HG03066 (cell line): ENCODE measurements at regions not wholly inside any gene's neighbourhood (a gene's known extent, or its start where the extent isn't known, plus 50 kb on each side); places are given as distances from the start of the nearest gene placed in this dataset.
"Not testable (repeated sequence)": the region's sequence is repeated elsewhere in the genome, so short reads cannot be mapped to it uniquely, and the experiment has no call there.

ENCODE experiments used
- ATAC-seq: cut with Tn5 transposase; IDR thresholded peaks from one replicate; pipeline ENCODE4 v1.9.1; 2021; ENCODE audit warnings: low read depth; ENCODE audit not compliant: unreplicated experiment

GRCh38 chr2:111492995-111493719, 372.4 kb downstream of the BCL2L11 start:
- ATAC-seq = not testable (repeated sequence)

- ATAC-seq = peak; percentile 71
Observed at GRCh38 chr2:111493720-111494078, 373.0 kb downstream of the BCL2L11 start.

GRCh38 chr2:111494288-111494980, 373.7 kb downstream of the BCL2L11 start:
- peak; percentile 47 for ATAC-seq

DNA sequence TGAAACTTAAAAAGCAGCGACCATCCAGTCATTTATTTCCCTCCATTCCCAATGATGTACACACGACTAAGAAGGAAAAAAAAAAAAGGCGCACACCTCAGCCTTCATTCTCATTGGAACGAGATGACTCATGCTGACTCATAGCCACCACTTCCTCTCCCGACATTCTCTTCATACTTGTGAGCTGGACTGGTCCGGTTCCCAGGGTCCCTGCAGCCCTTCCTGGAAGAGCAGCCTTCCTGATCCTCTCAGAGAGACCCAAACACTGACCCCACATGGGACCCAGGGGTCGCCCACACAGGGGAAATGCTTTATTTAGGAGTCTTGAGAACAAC, 374.2 kb downstream of the BCL2L11 start:
- ATAC-seq = peak; percentile 72

GRCh38 chr2:111495636-111496035, 374.9 kb downstream of the BCL2L11 start:
- ATAC-seq = not testable (repeated sequence)

- ATAC-seq = not testable (repeated sequence)
Observed at GRCh38 chr2:111496176-111496575, 375.5 kb downstream of the BCL2L11 start.

GRCh38 chr2:111496860-111497259, 376.1 kb downstream of the BCL2L11 start:
- ATAC-seq = not testable (repeated sequence)

DNA sequence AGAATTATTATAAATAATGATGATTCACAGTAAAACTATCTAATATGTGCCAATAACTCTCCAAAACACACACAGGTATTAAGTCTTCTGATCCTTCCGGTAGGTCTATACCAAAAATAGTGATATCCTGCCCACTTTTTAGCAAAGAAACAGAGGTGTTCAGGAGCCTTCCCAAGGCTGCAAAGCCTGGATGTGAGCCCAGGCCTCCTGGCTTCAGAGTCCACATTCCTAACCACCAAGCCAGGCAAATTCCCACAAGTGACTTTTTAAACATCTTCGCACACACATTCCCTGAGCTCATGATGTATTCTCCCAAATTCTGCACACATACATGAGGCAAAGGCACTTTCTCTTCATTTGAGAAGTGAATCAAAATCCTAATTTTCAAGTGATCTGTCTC, 376.6 kb downstream of the BCL2L11 start:
- ATAC-seq = not testable (repeated sequence)

DNA sequence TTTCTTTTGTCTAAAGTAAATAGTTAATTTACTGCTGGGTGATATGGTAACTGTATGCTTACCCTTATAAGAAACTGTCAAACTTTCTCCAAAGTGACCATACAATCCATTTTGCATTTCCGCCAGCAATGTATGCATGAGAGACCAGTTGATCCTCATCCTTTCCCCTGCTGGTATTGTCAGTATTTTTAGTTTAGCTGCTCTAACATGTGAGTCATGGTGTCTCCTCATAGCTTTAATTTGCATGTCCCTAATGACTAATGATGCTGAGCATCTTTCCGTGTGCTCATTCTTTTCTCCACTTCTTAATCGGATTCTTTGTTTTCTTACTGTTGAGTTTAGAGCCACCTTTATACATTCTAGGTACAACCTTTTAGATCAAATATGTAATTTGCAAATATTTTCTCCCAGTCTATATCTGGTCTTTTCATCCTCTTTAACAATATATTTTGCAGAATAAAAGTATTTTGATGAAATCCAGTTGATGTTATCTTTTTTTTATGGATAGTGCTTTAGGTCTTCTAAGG, 379.9 kb downstream of the BCL2L11 start:
- not testable (repeated sequence) for ATAC-seq

- ATAC-seq = not testable (repeated sequence)
Observed at GRCh38 chr2:111503844-111504570, 380.0 kb downstream of the ANAPC1 start.

GRCh38 chr2:111504571-111504942, 379.4 kb downstream of the ANAPC1 start:
- ATAC-seq = not testable (repeated sequence)

- ATAC-seq = not testable (repeated sequence)
Observed at GRCh38 chr2:111505267-111505666, 378.7 kb downstream of the ANAPC1 start.

DNA sequence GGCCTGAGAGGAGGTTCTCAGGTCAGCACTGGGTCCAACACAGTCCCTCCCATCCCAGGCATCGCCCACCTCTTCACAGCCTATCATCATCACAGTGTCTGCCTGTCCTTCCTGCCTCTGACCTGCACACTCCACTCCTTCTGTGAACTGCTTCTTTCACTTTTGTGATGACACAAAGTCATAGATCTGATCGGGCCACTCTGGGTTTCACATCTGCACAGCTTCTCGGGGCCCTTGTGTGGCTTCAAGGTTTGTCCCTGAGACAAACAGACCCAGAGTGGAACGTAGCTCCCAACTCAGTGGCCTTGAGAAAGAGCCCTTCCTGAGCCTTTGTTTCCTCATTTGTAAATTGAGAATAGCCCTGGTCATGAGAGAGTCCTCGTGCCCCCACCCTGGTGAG, 377.1 kb downstream of the ANAPC1 start:
- peak; percentile 92 for ATAC-seq

- not testable (repeated sequence) for ATAC-seq
Observed at GRCh38 chr2:111509225-111509869, 374.6 kb downstream of the ANAPC1 start.

DNA sequence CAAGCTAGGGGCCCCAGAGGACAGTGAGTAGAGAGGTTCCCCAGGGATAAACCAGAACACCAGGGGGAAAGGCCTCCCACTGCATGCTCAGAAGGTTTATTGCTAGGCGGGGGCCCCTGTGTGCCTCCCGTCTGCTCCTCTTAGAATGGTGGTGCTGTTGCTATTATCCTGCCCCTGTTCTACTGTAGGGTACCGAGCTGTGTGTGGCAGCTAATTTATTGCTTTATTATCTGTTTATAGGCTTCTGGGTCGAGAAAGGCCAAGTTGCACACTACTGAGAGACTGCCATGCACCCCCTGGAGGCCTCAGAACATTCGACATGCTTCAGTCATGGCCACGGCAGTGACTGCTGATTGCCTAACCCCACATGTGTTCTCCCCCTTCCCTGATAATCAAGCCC, 373.6 kb downstream of the ANAPC1 start:
- ATAC-seq = not testable (repeated sequence)

GRCh38 chr2:111511062-111511461, 372.9 kb downstream of the ANAPC1 start:
- not testable (repeated sequence) for ATAC-seq

GRCh38 chr2:111512378-111512777, 371.6 kb downstream of the ANAPC1 start:
- not testable (repeated sequence) for ATAC-seq

- ATAC-seq = not testable (repeated sequence)
Observed at GRCh38 chr2:111514138-111514537, 369.9 kb downstream of the ANAPC1 start.

- not testable (repeated sequence) for ATAC-seq
Observed at GRCh38 chr2:111517050-111517720, 366.8 kb downstream of the ANAPC1 start.

- ATAC-seq = not testable (repeated sequence)
Observed at GRCh38 chr2:111517721-111518053, 366.3 kb downstream of the ANAPC1 start.
